ENCODE measurements at regions not wholly inside any gene's neighbourhood (a gene's known extent, or its start where the extent isn't known, plus 50 kb on each side); places are given as distances from the start of the nearest gene placed in this dataset.

GRCh38 chr17:54153423-54153822, 330.7 kb downstream of the KIF2B start:
- H3K4me3 ChIP-seq (replicated peaks in 1 of 2; ENCODE audit: low read depth in 2 of 2, low read length in 2 of 2) = no peak overlapping the region
- DNase-seq (ENCODE audit: low read depth in 2 of 2) = no peak
- TF ChIP-seq CTCF (IDR thresholded peaks at IDR 0.05; ENCODE audit: low read depth, low read length) = no peak

- no peak for TF ChIP-seq CTCF (IDR thresholded peaks at IDR 0.05; ENCODE audit: low read depth, low read length)
- H3K4me3 ChIP-seq (replicated peaks in 1 of 2; ENCODE audit: low read depth in 2 of 2, low read length in 2 of 2) = no peak overlapping the region
- DNase-seq (ENCODE audit: low read depth in 2 of 2) = no peak
These were observed 334.8 kb downstream of the KIF2B start for GRCh38 chr17:54157542-54157941.

- peak; percentile 10 to 39 for DNase-seq (ENCODE audit: low read depth in 2 of 2)
- TF ChIP-seq CTCF (IDR thresholded peaks at IDR 0.05; ENCODE audit: low read depth, low read length) = peak; percentile 43
- H3K4me3 ChIP-seq (replicated peaks in 1 of 2; ENCODE audit: low read depth in 2 of 2, low read length in 2 of 2) = no peak overlapping the region
These were observed 349.6 kb downstream of the KIF2B start for GRCh38 chr17:54172096-54172984.

GRCh38 chr17:54172985-54173316, 350.2 kb downstream of the KIF2B start:
- DNase-seq (ENCODE audit: low read depth in 2 of 2) = no peak
- no peak overlapping the region for H3K4me3 ChIP-seq (replicated peaks in 1 of 2; ENCODE audit: low read depth in 2 of 2, low read length in 2 of 2)
- no peak for TF ChIP-seq CTCF (IDR thresholded peaks at IDR 0.05; ENCODE audit: low read depth, low read length)

GRCh38 chr17:54177606-54178308, 355.0 kb downstream of the KIF2B start:
- no peak overlapping the region for H3K4me3 ChIP-seq (replicated peaks in 1 of 2; ENCODE audit: low read depth in 2 of 2, low read length in 2 of 2)
- TF ChIP-seq CTCF (IDR thresholded peaks at IDR 0.05; ENCODE audit: low read depth, low read length) = no peak
- no peak for DNase-seq (ENCODE audit: low read depth in 2 of 2)

GRCh38 chr17:54180950-54181349, 358.2 kb downstream of the KIF2B start:
- no peak for TF ChIP-seq CTCF (IDR thresholded peaks at IDR 0.05; ENCODE audit: low read depth, low read length)
- no peak for DNase-seq (ENCODE audit: low read depth in 2 of 2)
- no peak overlapping the region for H3K4me3 ChIP-seq (replicated peaks in 1 of 2; ENCODE audit: low read depth in 2 of 2, low read length in 2 of 2)
